HuH-7.5 (cell line): ENCODE measurements at regions not wholly inside any gene's neighbourhood (a gene's known extent, or its start where the extent isn't known, plus 50 kb on each side); places are given as distances from the start of the nearest gene placed in this dataset.
"Not testable (repeated sequence)": the region's sequence is repeated elsewhere in the genome, so short reads cannot be mapped to it uniquely, and the experiment has no call there.

Experiments used
- DNase-seq: peaks from one replicate; pipeline ENCODE4 v3.0.0; 2011; ENCODE audit warnings: low spot score

GRCh38 chr1:54474310-54475251 lies 68.4 kb upstream of the SSBP3 start:
- DNase-seq = no peak

- DNase-seq = no peak
Observed at GRCh38 chr1:54471588-54471987, 65.4 kb upstream of the SSBP3 start.

GRCh38 chr1:54469444-54469843 lies 63.2 kb upstream of the SSBP3 start:
- not testable (repeated sequence) for DNase-seq

- DNase-seq = not testable (repeated sequence)
Observed at GRCh38 chr1:54468288-54469084, 62.3 kb upstream of the SSBP3 start.

- DNase-seq = no peak
Observed at GRCh38 chr1:54465351-54465811, 59.2 kb upstream of the SSBP3 start.

GRCh38 chr1:54464477-54465146 lies 58.4 kb upstream of the SSBP3 start:
- no peak for DNase-seq

GRCh38 chr1:54464031-54464476 lies 57.9 kb upstream of the SSBP3 start:
- DNase-seq = no peak

GRCh38 chr1:54463259-54464030 lies 57.3 kb upstream of the SSBP3 start:
- no peak for DNase-seq

- DNase-seq = no peak
Observed at GRCh38 chr1:54462597-54463258, 56.5 kb upstream of the SSBP3 start.

GRCh38 chr1:54461731-54462596 lies 55.8 kb upstream of the SSBP3 start:
- no peak for DNase-seq

GRCh38 chr1:54460861-54461387 lies 54.7 kb upstream of the SSBP3 start:
- DNase-seq = no peak

GRCh38 chr1:54460351-54460750 lies 54.2 kb upstream of the SSBP3 start:
- DNase-seq = no peak

GRCh38 chr1:54459726-54460191 lies 53.6 kb upstream of the SSBP3 start:
- no peak for DNase-seq

- DNase-seq = no peak
Observed at GRCh38 chr1:54459140-54459539, 52.9 kb upstream of the SSBP3 start.

- DNase-seq = no peak
Observed at GRCh38 chr1:54456921-54457529, 50.8 kb upstream of the SSBP3 start.

GRCh38 chr1:54456361-54456760 lies 50.2 kb upstream of the SSBP3 start:
- DNase-seq = no peak
